Activated naive CD4-positive, alpha-beta T cell treated with anti-CD3 and anti-CD28 coated beads, Interleukin-2, amount 10 ng/mL, durations not matched to agents 7 days and 5 days (primary cell): ENCODE measurements at regions not wholly inside any gene's neighbourhood (a gene's known extent, or its start where the extent isn't known, plus 50 kb on each side); places are given as distances from the start of the nearest gene placed in this dataset.
A peak's percentile ranks its signal among the peaks of the same experiment; 100 is the strongest.

Source experiments
- CTCF ChIA-PET: fragments of 350-600 bp; sonication (Branson Sonifier 250); formaldehyde crosslinking; loops from one replicate; lab custom pipeline; 2021; ENCODE audit warnings: antibody characterized with exemption; lab: Charles Lee
- DNase-seq: peaks from one replicate; pipeline ENCODE4 v3.0.0-alpha.2; 2020
- H3K27ac Mint-ChIP-seq: one replicate; pipeline ENCODE4 v1.8.0; 2021; ENCODE audit warnings: mild to moderate bottlenecking, moderate library complexity, mixed read lengths
- H3K27me3 Mint-ChIP-seq: one replicate; pipeline ENCODE4 v1.8.0; 2021; ENCODE audit warnings: mild to moderate bottlenecking, mixed read lengths
- H3K36me3 Mint-ChIP-seq: one replicate; pipeline ENCODE4 v1.8.0; 2021; ENCODE audit warnings: mixed read lengths
- H3K4me1 Mint-ChIP-seq: one replicate; pipeline ENCODE4 v1.8.0; 2021; ENCODE audit warnings: mixed read lengths
- H3K4me3 Mint-ChIP-seq: one replicate; pipeline ENCODE4 v1.8.0; 2021; ENCODE audit warnings: mild to moderate bottlenecking, moderate library complexity, mixed read lengths
- H3K9me3 Mint-ChIP-seq: one replicate; pipeline ENCODE4 v1.8.0; 2021; ENCODE audit warnings: mixed read lengths

DNA sequence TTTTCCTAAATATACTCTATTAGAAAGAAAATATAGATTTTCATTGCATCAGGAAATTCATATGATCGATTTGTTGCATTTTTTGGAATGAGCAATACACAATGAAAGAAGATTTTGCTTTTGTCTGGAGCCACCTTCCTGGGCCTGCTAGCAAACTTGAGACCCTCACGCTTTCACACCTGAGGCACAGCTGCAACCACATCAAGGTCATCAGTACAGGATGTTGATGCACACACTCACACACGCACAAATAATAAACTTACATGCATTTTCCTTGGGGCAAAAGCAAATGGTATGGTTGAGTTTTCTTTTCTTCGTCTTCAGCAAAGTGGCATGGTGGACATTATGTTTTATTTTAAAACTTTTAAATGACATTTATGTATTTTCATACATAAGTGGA is 64.8 kb upstream of the SATB1 start:
- CTCF ChIA-PET = no interaction called here
- Mint-ChIP-seq H3K27me3 (no peaks in the 10 kb centered on the region), H3K4me1 (peaks cover 29% of the 10 kb centered on the region), H3K27ac (peak overlapping the region; percentile 35), H3K9me3 (peaks cover 13% of the 10 kb centered on the region), H3K36me3 (peaks cover 38% of the 10 kb centered on the region), H3K4me3 (no peak overlapping the region)
- DNase-seq = peak; percentile 47

DNA sequence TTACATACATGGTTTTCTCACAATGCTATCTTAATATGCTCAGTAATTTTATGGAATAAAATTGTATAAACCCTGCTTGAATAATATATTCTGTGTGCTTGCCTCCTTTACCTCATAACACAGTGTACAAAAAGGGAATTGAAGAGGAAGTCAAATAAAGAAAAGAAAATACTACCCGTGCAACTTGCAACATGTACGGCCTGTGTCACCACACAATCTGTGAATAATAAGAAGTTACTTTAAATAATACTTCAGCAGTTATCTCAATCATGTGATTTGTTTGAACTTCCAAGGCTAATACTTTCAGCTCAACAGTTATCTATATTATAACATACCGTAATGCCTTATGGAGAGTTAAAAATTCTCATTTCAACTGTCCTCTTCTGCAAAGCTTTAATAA is 58.1 kb upstream of the SATB1 start:
- no peak for DNase-seq
- Mint-ChIP-seq H3K36me3 (peaks cover 15% of the 10 kb centered on the region), H3K27ac (no peak overlapping the region), H3K9me3 (peaks cover 6% of the 10 kb centered on the region), H3K4me3 (no peak overlapping the region), H3K4me1 (peaks cover 15% of the 10 kb centered on the region), H3K27me3 (no peaks in the 10 kb centered on the region)
- CTCF ChIA-PET = no interaction called here

DNA sequence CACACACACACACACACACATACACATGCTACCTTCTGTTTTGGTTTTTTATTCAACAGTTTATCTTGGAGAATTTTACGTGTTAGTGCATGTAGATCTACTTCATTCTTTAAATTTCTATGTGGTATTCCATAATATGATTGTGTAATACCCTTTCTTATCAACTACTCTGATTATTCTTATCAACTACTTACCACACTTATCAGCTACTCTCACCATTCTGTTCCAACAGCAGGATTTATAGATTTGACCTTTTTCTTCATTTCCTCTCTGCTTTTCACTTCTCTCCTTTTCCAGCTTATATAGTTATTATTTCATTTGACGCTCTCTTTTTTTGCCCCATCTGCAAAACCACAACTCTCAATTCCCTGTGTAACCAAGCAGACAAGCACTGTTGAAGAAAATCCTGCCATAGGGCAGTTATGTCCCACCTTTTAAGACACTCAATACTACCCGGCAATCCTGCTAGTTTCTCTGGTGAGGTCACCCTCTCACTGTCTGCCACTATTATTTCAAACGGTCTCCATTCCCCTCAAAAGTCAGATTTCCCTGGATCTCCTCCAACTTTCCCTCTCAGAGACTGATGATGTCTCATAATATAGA is 56.9 kb upstream of the SATB1 start:
- no peak for DNase-seq
- Mint-ChIP-seq H3K27me3 (no peaks in the 10 kb centered on the region), H3K4me1 (peaks cover 15% of the 10 kb centered on the region), H3K9me3 (peaks cover 6% of the 10 kb centered on the region), H3K36me3 (peaks cover 20% of the 10 kb centered on the region), H3K27ac (no peak overlapping the region), H3K4me3 (no peak overlapping the region)
- CTCF ChIA-PET = interaction anchor here (1.0 to 1.2 kb wide), 2 partner anchors 48 to 89 kb away, joined by 3 read pairs; no protein-coding TSS in a partner anchor

GRCh38 chr3:18477620-18478019 is 52.5 kb upstream of the SATB1 start:
- Mint-ChIP-seq H3K36me3 (peaks cover 36% of the 10 kb centered on the region), H3K9me3 (no peaks in the 10 kb centered on the region), H3K4me3 (no peak overlapping the region), H3K4me1 (peaks cover 15% of the 10 kb centered on the region), H3K27ac (no peak overlapping the region), H3K27me3 (no peaks in the 10 kb centered on the region)
- CTCF ChIA-PET = no interaction called here
- no peak for DNase-seq
